GM21529 (cell line): ENCODE measurements at regions not wholly inside any gene's neighbourhood (a gene's known extent, or its start where the extent isn't known, plus 50 kb on each side); places are given as distances from the start of the nearest gene placed in this dataset.
"Not testable (repeated sequence)": the region's sequence is repeated elsewhere in the genome, so short reads cannot be mapped to it uniquely, and the experiment has no call there.

Source experiments
- ATAC-seq: cut with Tn5 transposase; IDR thresholded peaks from one replicate; pipeline ENCODE4 v1.9.1; 2021; ENCODE audit not compliant: unreplicated experiment

GRCh38 chr20:59458645-59459044 is 145.7 kb upstream of the PHACTR3 start:
- no peak for ATAC-seq

- ATAC-seq: no peak
These were observed 144.8 kb upstream of the PHACTR3 start for GRCh38 chr20:59459586-59459985.

DNA sequence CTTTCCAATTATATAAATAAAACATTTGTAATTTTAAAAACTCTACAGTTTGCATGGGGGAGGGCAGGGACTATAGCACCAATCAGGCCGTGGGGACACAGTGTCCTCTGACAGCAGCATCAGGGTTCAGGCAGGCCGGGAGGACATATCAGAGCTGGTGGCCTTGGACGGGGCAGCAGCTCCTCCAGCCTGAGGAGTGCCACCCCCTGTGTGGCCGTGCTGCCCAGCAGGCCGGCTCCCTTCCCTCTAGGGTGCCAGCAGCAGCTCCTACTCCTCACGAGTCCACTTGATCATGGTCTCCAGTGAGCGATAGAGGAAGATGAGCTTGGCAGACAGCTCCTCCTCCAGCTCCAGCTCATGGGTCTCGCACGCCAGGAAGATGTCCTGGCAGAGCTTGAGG is 144.0 kb upstream of the PHACTR3 start:
- ATAC-seq: no peak

GRCh38 chr20:59461526-59461925 is 142.8 kb upstream of the PHACTR3 start:
- ATAC-seq: no peak

DNA sequence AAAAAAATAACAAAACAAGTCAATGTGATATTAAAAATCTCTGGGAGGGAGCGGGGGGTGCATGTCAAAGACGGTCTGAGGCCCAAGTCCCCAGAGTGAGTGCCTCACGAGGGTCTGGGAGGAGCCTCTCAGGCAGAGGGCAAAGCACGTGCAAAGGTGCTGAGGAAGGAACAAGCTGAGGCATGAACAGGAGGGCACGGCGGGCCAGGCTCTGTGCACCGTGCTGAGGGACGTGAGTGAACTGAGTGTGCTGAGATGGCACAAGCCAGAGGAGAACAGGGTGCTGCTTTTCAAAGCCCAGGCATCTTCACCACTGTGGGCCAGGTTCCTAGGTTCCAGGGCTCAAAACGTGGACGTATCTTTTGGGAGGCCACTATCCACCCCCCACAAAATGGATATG is 142.1 kb upstream of the PHACTR3 start:
- no peak for ATAC-seq

DNA sequence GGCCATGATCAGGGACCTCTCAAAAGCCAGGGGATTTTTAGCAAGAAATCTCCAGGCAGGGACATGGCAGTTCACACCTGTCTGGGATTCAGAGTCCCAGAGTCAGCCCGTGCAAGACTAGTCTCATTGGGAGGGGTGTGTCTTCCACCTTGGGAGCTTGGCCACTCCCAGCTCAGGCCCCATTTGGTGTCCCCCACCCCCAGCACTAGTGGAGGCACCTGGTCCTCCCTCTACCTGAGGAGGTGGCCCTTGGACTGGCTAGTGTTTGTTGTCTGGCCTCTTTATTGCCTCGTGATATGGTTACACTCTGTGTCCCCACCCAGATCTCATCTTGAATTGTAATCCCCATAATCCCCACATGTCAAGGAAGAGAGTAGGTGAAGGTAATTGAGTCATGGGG is 140.8 kb upstream of the PHACTR3 start:
- no peak for ATAC-seq

DNA sequence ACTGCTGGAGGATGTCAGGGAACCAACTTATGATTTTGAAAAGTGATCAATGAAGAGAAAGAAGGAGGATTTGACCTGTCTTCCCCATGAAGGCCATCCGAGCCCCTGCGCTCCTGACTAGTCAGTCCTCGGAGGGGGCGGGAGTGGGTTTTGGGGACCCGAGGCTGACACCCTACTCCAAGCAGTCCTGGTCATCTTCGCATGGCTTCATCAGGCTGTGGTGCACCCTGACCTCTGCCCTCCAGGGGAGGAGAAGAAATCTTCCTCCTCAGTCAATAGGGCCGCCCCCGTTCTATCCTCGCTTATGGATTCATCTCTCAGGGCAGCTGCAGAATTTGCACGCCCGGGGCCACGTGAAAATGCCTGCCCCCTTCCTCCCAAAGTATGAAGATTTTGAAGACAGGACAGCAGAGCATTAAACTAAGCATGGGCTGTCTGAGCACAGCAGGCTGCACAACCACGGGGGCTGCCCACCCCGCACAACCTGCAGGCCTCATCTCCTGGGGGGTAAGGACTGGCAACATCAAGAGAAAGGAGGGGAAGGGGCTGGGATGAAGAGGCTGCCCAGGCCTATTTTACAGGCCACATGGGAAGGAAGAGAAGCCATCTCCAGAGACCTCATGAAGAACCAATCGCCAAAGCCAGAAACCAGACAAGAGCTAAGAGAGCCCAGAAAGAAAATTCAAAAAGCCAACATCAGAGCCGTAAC is 138.1 kb upstream of the PHACTR3 start:
- ATAC-seq: no peak

DNA sequence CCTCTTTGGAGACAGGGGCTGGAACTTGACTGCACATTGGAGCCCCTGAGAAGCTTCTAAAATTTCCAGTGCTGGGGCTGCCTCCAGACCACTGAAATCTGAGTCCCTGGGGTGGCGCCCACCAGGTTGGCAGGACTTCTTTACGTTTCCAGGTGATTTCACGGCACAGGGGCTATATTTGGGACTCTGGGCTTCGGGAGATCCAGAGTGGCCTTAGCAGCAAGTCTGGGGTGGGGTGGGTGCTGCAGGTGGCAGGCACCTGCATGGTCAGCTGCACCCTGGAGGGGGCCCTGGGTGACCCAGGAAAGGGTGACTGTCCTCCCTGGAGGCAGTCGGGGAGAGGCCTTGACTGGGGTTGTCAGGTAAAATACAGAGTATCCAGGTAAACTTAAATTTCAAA is 135.5 kb upstream of the PHACTR3 start:
- ATAC-seq: no peak

DNA sequence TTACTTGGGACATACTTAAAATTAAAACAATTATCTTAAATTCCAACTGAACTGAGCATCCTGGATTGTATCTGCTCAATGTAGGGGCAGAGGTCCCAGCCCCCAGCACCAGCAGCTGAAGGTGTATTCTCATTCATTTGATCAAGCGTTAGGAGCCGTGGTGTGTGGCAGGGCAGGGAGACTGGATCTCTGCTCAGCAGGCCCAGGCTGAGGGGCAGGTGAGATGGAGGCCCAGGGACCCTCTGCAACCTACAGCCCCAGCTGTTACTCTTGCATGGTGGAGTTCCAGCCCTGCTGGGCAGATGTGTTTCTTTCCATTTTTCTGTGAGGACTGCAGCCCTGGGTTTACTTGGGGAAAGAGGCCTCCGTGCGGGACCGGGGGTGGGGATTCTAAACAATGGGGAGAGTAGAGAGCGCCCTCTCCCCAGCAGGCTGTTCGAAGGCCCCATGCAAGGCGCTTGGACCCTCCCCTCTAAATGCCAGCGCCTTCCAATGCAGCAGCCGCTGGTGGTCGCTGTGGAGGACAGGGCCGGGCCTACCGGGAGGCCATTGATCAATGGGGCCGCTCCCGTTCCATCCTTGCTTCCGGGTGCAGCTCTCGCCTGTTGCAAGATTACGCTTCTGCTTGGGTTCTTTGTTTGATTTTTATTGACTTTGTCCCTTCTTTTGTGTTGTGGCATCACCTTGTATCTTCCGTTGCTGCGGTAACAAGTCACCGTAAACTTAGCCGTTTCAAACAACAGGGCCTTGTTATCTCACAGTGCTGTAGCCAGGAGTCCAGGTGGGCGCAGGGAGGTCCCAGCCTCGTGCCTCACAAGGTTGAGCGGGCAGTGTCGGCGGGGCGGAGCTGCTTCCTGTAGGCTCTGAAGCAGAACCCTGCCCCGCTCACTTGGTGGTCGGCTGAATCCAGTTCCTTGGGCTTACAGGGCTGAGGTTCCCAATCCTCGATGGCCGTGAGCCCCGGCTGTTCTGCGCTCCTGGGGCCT is 134.8 kb upstream of the PHACTR3 start:
- ATAC-seq: no peak

DNA sequence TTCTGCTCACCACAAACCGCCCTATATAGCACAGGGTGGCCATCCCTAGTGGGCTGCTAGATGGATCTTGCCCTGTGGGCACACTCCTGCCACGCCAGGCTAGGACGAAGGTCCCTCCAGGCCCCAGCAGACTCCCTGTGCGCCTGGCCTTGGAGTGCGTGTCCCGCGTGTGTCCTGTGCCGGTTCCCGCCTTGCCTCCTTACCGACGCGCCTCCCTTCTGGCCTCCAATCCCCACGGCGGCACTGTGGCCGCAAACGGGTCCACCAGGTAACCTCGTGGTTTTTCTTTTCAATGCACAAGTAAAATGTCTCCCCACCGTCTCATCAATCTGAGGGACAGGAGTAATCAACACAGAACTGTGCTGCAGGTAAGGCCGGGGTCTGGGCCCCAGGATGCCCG is 133.8 kb upstream of the PHACTR3 start:
- ATAC-seq: no peak

DNA sequence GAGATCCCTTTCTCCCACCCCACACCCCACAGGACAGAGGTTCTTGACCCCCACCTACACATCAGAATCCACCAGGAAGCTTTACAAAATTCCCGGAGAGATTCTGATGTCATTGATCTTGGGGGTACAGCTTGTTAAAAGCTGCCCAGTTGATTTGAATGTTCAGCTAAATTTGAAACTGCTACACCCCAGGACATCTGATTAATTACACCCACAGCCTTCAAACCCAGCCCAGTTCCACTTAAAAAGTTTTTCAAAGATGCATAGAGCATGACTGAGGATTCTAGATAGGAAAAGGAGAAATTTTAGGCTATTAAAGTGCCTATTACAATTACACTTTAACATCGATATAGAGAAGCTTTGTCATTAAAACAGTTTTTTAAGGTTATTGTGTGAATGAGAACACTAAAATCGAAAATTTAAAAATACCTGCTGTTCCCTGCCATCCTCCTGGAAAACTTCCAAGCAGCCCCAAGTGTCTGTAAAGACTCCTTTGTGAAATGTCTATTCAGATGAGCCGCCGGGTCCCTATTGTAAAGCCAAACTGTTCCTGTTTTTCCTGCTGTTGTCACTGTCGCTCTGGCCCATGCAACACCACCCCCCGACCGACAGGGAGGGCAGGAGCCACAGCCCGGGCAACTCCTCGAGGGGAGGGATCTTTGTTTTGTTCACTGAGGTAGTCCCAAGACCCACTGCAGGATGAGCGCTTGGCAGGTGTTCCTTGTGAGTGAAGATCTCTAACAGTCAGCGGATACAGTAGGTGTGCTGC is 132.5 kb upstream of the PHACTR3 start:
- no peak for ATAC-seq

DNA sequence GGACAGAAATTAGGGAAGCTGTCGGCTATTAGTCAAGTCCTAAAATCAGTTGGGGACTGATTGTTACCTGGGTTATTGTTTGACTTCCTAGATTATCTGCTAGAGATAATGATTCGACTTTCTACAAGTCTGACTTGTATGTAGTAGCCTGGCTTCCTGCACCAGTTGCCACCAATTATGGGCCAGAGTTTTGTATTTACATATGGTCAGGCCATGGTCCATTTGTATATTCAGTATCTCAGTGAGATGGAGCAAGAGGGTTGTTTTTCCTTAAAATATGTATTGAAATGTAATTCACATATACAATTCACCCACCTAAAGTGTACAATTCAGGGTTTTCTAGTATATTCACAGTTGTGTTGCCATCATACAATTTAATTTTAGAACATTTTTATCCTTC is 130.6 kb upstream of the PHACTR3 start:
- ATAC-seq: no peak

- no peak for ATAC-seq
These were observed 123.3 kb upstream of the PHACTR3 start for GRCh38 chr20:59481067-59481466.

DNA sequence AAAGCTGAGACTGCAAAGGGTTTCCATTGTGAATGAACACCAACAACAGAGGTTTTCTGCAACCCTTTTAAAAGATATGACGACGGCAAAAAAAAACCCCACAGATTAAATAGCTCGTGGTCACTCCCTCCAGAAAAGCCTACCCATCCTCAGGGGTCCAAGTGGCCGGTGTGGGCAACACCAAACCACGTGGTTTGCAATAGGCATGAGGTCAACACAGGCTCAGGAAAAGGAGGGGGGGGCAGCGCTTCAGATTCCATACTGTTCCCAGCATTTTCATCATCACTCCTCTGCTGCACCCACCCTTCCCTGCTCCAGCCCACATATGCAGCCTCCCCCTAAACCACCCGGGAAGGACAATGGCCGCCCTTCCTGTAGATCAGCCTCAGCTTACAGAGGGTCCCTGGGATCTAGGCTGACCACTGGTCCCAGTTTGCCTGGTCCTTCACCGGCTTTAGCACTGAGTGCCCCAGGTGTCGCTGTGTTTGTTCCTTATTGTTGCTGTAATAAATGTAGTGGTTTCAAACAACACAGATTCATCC is 122.8 kb upstream of the PHACTR3 start:
- no peak for ATAC-seq

GRCh38 chr20:59482351-59483187 is 121.8 kb upstream of the PHACTR3 start:
- ATAC-seq: no peak

GRCh38 chr20:59483481-59483880 is 120.9 kb upstream of the PHACTR3 start:
- ATAC-seq: no peak

DNA sequence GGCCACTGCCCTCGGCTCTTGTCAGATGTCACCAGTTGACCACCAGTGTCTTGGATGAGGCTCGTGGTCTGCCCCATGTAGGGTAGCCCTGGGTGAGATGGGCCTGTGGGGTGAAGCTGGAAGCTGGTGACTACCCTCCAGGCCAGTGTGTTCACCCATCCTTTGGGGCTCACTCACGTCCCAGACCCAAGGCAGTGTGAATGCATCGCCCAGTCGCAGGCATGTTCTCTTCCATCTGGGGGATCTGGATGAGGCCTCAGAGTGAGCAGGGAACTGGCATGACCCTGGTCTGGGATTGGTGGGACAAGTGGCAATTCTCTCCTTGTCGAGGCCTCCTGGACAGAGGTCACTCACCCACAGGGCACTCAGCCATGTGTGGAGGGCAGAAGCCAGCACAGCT is 120.1 kb upstream of the PHACTR3 start:
- ATAC-seq: no peak

GRCh38 chr20:59485576-59486454 is 118.5 kb upstream of the PHACTR3 start:
- no peak for ATAC-seq

DNA sequence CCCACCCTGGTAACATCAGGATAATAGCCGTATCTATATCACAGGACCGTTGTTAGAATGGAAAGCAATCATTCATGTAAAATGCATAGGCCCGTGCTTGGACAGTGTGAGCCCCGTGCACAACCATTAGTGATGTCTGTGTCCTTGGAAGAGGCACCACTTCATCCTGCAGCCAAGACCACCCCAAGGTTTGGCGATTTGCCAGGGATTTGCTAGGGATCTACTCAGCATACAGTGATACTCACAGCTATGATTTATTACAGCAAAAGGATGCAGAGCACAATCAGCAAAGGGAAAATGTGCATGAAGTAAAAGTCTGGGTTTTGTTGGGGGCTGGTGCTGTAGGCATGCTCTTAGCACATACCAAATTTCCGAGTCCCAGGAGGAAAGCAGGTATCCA is 115.9 kb upstream of the PHACTR3 start:
- ATAC-seq: not testable (repeated sequence)
